GM13976 (cell line): ENCODE measurements at regions not wholly inside any gene's neighbourhood (a gene's known extent, or its start where the extent isn't known, plus 50 kb on each side); places are given as distances from the start of the nearest gene placed in this dataset.
"Not testable (repeated sequence)": the region's sequence is repeated elsewhere in the genome, so short reads cannot be mapped to it uniquely, and the experiment has no call there.

Experiments used
- DNase-seq: peaks from one replicate; pipeline ENCODE4 v3.0.0; 2012; ENCODE audit warnings: low spot score
- CTCF ChIP-seq: IDR thresholded peaks from 2 replicates; pipeline ENCODE4 v1.5.1; 2012; ENCODE audit warnings: borderline replicate concordance, mild to moderate bottlenecking; ENCODE audit not compliant: insufficient read depth; ENCODE audit errors: extremely low read depth, missing control alignments, control extremely low read depth
- in situ Hi-C: fragments of 300-500 bp; cut with MboI; formaldehyde crosslinking; loops from one replicate; pipeline ENCODE4 v1.12.0; 2022; ENCODE audit warnings: low sequenced_read_pairs, mixed read lengths, inconsistent platforms; ENCODE audit not compliant: unreplicated experiment

GRCh38 chr10:33703501-33704213 lies 369.2 kb upstream of the NRP1 start:
- in situ Hi-C loops: no loop called here
- DNase-seq: no peak
- no peak for TF ChIP-seq CTCF

- TF ChIP-seq CTCF: no peak
Observed at GRCh38 chr10:33698033-33698432, 363.6 kb upstream of the NRP1 start.

GRCh38 chr10:33697016-33697415 lies 362.5 kb upstream of the NRP1 start:
- in situ Hi-C loops: no loop called here
- DNase-seq: no peak
- TF ChIP-seq CTCF: no peak

More at GRCh38 chr10:33698033-33698432, 363.6 kb upstream of the NRP1 start:
- in situ Hi-C loops: no loop called here
- no peak for DNase-seq

GRCh38 chr10:33695536-33695935 lies 361.1 kb upstream of the NRP1 start:
- in situ Hi-C loops: no loop called here
- DNase-seq: no peak
- no peak for TF ChIP-seq CTCF

GRCh38 chr10:33690536-33690935 lies 356.1 kb upstream of the NRP1 start:
- DNase-seq, in situ Hi-C loops: not testable (repeated sequence)

GRCh38 chr10:33688506-33688905 lies 354.0 kb upstream of the NRP1 start:
- in situ Hi-C loops: no loop called here
- no peak for TF ChIP-seq CTCF
- no peak for DNase-seq

GRCh38 chr10:33684211-33684611 lies 349.7 kb upstream of the NRP1 start:
- in situ Hi-C loops: no loop called here
- no peak for DNase-seq
- TF ChIP-seq CTCF: no peak
